HG02763 (cell line): ENCODE measurements at regions not wholly inside any gene's neighbourhood (a gene's known extent, or its start where the extent isn't known, plus 50 kb on each side); places are given as distances from the start of the nearest gene placed in this dataset.

Experiments used
- ATAC-seq: cut with Tn5 transposase; IDR thresholded peaks from one replicate; pipeline ENCODE4 v1.9.1; 2021; ENCODE audit warnings: mild to moderate bottlenecking, moderate library complexity; ENCODE audit not compliant: unreplicated experiment

GRCh38 chr5:125341436-125341835, 595.0 kb upstream of the ZNF608 start:
- ATAC-seq = no peak

GRCh38 chr5:125343015-125343414, 596.6 kb upstream of the ZNF608 start:
- ATAC-seq = no peak

- ATAC-seq = no peak
These were observed 599.9 kb upstream of the ZNF608 start for GRCh38 chr5:125346316-125346715.

- ATAC-seq = no peak
These were observed 601.8 kb upstream of the ZNF608 start for GRCh38 chr5:125348221-125348692.

- no peak for ATAC-seq
These were observed 602.7 kb upstream of the ZNF608 start for GRCh38 chr5:125348936-125349831.

GRCh38 chr5:125357660-125358059, 611.2 kb upstream of the ZNF608 start:
- ATAC-seq = no peak

- ATAC-seq = no peak
These were observed 619.3 kb upstream of the ZNF608 start for GRCh38 chr5:125365747-125366146.

- no peak for ATAC-seq
These were observed 621.3 kb upstream of the ZNF608 start for GRCh38 chr5:125367702-125368101.

- ATAC-seq = no peak
These were observed 624.2 kb upstream of the ZNF608 start for GRCh38 chr5:125370461-125371205.

GRCh38 chr5:125372694-125373631, 626.5 kb upstream of the ZNF608 start:
- no peak for ATAC-seq

- ATAC-seq = no peak
These were observed 628.7 kb upstream of the ZNF608 start for GRCh38 chr5:125375143-125375542.

- no peak for ATAC-seq
These were observed 629.7 kb upstream of the ZNF608 start for GRCh38 chr5:125376059-125376641.

- no peak for ATAC-seq
These were observed 630.7 kb upstream of the ZNF608 start for GRCh38 chr5:125377141-125377540.

- ATAC-seq = no peak
These were observed 634.9 kb upstream of the ZNF608 start for GRCh38 chr5:125381290-125381689.

- ATAC-seq = no peak
These were observed 637.6 kb upstream of the ZNF608 start for GRCh38 chr5:125384071-125384470.

GRCh38 chr5:125390326-125390725, 643.9 kb upstream of the ZNF608 start:
- ATAC-seq = no peak

- ATAC-seq = no peak
These were observed 646.9 kb upstream of the ZNF608 start for GRCh38 chr5:125393221-125393815.

- no peak for ATAC-seq
These were observed 648.3 kb upstream of the ZNF608 start for GRCh38 chr5:125394661-125395280.

GRCh38 chr5:125396462-125396861, 650.0 kb upstream of the ZNF608 start:
- ATAC-seq = no peak

- no peak for ATAC-seq
These were observed 652.0 kb upstream of the ZNF608 start for GRCh38 chr5:125398466-125398865.
